ENCODE measurements at regions not wholly inside any gene's neighbourhood (a gene's known extent, or its start where the extent isn't known, plus 50 kb on each side); places are given as distances from the start of the nearest gene placed in this dataset.

DNA sequence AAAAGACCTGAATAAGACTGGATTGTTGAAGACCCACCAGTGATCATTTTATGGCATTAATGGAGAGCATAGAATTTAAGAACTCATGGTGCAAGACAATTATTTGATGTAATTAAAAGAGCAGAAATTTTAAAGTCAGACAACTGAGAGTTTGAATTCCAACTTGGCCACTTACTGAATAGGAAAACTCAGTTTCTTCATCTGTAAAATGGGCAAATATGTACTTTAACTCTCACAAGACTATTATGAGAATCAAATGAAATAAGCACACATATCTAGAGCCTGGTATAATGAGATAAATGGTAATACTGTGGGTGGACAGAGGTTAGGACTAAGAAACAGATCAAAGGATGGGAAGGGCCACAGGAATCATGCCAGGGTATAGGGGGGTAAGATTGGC is 88.0 kb downstream of the SOX9 start:
- no peak overlapping the region for H3K4me3 ChIP-seq
- DNase-seq (no peak), ATAC-seq (no peak)
- TF ChIP-seq, protein P1, sequence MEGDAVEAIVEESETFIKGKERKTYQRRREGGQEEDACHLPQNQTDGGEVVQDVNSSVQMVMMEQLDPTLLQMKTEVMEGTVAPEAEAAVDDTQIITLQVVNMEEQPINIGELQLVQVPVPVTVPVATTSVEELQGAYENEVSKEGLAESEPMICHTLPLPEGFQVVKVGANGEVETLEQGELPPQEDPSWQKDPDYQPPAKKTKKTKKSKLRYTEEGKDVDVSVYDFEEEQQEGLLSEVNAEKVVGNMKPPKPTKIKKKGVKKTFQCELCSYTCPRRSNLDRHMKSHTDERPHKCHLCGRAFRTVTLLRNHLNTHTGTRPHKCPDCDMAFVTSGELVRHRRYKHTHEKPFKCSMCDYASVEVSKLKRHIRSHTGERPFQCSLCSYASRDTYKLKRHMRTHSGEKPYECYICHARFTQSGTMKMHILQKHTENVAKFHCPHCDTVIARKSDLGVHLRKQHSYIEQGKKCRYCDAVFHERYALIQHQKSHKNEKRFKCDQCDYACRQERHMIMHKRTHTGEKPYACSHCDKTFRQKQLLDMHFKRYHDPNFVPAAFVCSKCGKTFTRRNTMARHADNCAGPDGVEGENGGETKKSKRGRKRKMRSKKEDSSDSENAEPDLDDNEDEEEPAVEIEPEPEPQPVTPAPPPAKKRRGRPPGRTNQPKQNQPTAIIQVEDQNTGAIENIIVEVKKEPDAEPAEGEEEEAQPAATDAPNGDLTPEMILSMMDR (IDR thresholded peaks at IDR 0.05), result no peak
- H3K4me1 ChIP-seq, result no peaks in the 10 kb centered on the region
- no peaks in the 10 kb centered on the region for H3K36me3 ChIP-seq
- no peaks in the 10 kb centered on the region for H3K9me3 ChIP-seq
- no peak overlapping the region for H3K27ac ChIP-seq
- H3K27me3 ChIP-seq (ENCODE audit: low read depth), result peaks cover 8% of the 10 kb centered on the region
- intact Hi-C loops (cut with DNase I), result no loop called here

DNA sequence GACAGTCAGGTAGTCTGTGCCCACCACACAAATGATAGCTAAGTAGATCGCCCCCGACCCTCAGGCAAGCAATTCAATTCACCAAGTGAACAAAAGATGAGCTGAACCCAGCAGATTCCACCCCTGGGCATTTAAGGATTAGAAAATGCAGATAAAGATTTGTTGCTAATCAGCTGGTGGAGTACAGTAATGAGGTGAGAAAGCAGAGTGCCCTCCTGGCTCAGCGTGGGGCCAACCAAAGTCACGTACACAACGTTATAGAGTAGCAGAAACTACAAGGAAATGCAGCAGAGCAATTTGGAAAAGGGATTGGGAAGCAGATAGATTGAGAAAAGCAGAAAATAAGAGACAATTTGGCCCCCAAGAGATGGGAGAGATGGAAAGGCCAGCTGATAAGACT is 91.2 kb downstream of the SOX9 start:
- Histone ChIP-seq H3K27me3 (ENCODE audit: low read depth) (no peaks in the 10 kb centered on the region), H3K4me1 (no peaks in the 10 kb centered on the region), H3K9me3 (no peaks in the 10 kb centered on the region), H3K36me3 (no peaks in the 10 kb centered on the region), H3K4me3 (no peak overlapping the region), H3K27ac (no peak overlapping the region)
- intact Hi-C loops (cut with DNase I), result no loop called here
- ATAC-seq (no peak), DNase-seq (no peak)
- TF ChIP-seq, protein P1 (IDR thresholded peaks at IDR 0.05), result no peak

DNA sequence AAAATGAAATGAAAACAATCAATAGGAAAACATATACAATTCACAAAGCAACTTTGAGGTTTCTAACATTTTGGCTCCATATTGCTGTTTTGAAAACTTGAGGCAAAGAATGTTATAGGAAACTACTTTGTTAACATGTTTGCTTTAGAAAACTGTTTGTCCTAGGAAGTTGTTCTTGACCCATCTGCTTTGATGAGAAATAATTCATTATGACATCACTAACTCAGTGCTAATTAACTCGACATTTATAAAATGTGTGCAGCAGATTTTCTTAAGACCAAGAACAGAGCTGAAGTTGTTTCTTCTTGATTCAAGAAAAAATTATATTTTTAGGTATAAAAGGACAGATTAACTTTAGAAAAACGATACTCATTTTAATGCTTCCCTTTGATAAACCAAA is 94.7 kb downstream of the SOX9 start:
- Histone ChIP-seq H3K36me3 (no peaks in the 10 kb centered on the region), H3K27ac (no peak overlapping the region), H3K4me3 (no peak overlapping the region), H3K27me3 (ENCODE audit: low read depth) (peaks cover 22% of the 10 kb centered on the region), H3K4me1 (no peaks in the 10 kb centered on the region), H3K9me3 (no peaks in the 10 kb centered on the region)
- TF ChIP-seq, protein P1 (IDR thresholded peaks at IDR 0.05), result no peak
- no peak for DNase-seq
- ATAC-seq, result no peak
- intact Hi-C loops (cut with DNase I), result no loop called here

DNA sequence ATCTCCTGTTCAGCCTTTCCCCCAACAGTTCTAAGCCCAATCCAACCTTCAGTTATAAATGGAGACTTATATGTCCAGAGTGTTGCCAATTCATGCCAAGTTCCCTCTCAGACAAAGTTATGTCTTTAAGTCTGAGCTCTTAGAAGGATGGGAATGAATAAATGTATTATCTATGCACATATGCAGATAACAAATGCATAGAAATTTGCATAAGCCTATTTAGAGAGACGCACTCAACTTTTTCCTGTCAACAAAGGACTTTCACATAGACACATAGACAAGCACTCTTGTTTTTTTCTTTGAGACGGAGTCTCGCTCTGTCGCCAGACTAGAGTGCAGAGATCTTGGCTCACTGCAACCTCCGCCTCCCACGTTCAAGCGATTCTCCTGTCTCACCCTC is 95.1 kb downstream of the SOX9 start:
- Histone ChIP-seq H3K9me3 (no peaks in the 10 kb centered on the region), H3K36me3 (no peaks in the 10 kb centered on the region), H3K27me3 (ENCODE audit: low read depth) (peaks cover 22% of the 10 kb centered on the region), H3K27ac (no peak overlapping the region), H3K4me3 (no peak overlapping the region), H3K4me1 (no peaks in the 10 kb centered on the region)
- ATAC-seq (no peak), DNase-seq (no peak)
- TF ChIP-seq, protein P1 (IDR thresholded peaks at IDR 0.05), result no peak
- intact Hi-C loops (cut with DNase I), result no loop called here

DNA sequence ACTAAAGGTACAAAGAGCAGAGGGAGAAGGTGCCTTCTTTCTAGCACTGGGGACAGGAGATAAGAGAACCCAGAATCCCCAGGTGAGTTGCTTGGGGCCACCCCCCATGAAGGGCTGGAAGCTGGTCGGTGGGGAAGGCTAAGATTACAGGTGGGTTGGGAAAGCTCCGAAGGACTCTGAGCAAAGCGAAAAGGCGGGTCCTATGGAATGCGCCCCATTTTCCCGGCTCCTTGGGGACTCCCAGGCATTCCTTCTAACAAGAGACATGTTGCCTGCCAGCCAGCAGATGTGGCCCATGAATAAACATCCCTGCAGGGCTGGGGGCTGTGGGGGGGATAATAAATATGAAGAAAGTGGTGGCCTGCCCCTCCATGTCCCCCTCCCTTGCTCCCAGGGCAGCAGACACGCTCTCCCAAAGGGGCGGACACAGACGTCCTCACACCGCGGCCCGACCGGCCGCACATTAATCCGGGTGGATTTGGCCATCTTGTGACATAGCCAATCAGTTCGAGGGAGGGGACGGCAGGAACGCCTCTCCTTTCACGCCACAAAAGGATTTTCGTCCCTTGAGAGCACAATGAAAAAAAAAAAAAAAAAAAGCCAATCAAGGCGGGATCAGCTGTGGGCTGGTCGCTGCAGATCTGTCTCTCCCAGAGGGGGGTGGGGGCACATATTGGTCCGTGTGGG is 98.5 kb downstream of the SOX9 start:
- peaks cover 37% of the 10 kb centered on the region for H3K27me3 ChIP-seq (ENCODE audit: low read depth)
- H3K9me3 ChIP-seq, result no peaks in the 10 kb centered on the region
- no peaks in the 10 kb centered on the region for H3K36me3 ChIP-seq
- no peak for DNase-seq
- no peaks in the 10 kb centered on the region for H3K4me1 ChIP-seq
- TF ChIP-seq, protein P1 (IDR thresholded peaks at IDR 0.05), result no peak
- intact Hi-C loops (cut with DNase I), result no loop called here
- ATAC-seq, result no peak
- no peak overlapping the region for H3K27ac ChIP-seq
- H3K4me3 ChIP-seq, result no peak overlapping the region
